DLD1 (cell line): ENCODE measurements at regions not wholly inside any gene's neighbourhood (a gene's known extent, or its start where the extent isn't known, plus 50 kb on each side); places are given as distances from the start of the nearest gene placed in this dataset.
"Not testable (repeated sequence)": the region's sequence is repeated elsewhere in the genome, so short reads cannot be mapped to it uniquely, and the experiment has no call there.

Experiments
- in situ Hi-C: cut with HindIII; loops from 2 replicates; pipeline ENCODE4 v1.10.0; 2017; ENCODE audit warnings: low sequenced_read_pairs

GRCh38 chr2:176991411-176991810 lies 221.2 kb upstream of the HNRNPA3 start:
- in situ Hi-C loops: no loop called here

GRCh38 chr2:176997074-176997791 lies 215.4 kb upstream of the HNRNPA3 start:
- in situ Hi-C loops: no loop called here

GRCh38 chr2:176997792-176998169 lies 214.8 kb upstream of the HNRNPA3 start:
- in situ Hi-C loops: no loop called here

GRCh38 chr2:176999301-176999700 lies 213.3 kb upstream of the HNRNPA3 start:
- in situ Hi-C loops: no loop called here

- in situ Hi-C loops: no loop called here
These were observed 212.4 kb upstream of the HNRNPA3 start for GRCh38 chr2:177000061-177000714.

GRCh38 chr2:177000715-177001072 lies 211.9 kb upstream of the HNRNPA3 start:
- in situ Hi-C loops: no loop called here

- in situ Hi-C loops: no loop called here
These were observed 211.3 kb upstream of the HNRNPA3 start for GRCh38 chr2:177001334-177001733.

- in situ Hi-C loops: no loop called here
These were observed 209.6 kb upstream of the HNRNPA3 start for GRCh38 chr2:177002983-177003382.

- in situ Hi-C loops: not testable (repeated sequence)
These were observed 204.9 kb upstream of the HNRNPA3 start for GRCh38 chr2:177007726-177008125.

GRCh38 chr2:177008662-177009061 lies 203.9 kb upstream of the HNRNPA3 start:
- in situ Hi-C loops: not testable (repeated sequence)

- in situ Hi-C loops: no loop called here
These were observed 202.4 kb upstream of the HNRNPA3 start for GRCh38 chr2:177010146-177010545.

- in situ Hi-C loops: no loop called here
These were observed 201.7 kb upstream of the HNRNPA3 start for GRCh38 chr2:177010861-177011260.

- in situ Hi-C loops: no loop called here
These were observed 197.6 kb upstream of the HNRNPA3 start for GRCh38 chr2:177014946-177015345.

GRCh38 chr2:177015356-177015923 lies 197.2 kb upstream of the HNRNPA3 start:
- in situ Hi-C loops: no loop called here

GRCh38 chr2:177020524-177021119 lies 192.0 kb upstream of the HNRNPA3 start:
- in situ Hi-C loops: no loop called here

GRCh38 chr2:177021706-177022343 lies 190.8 kb upstream of the HNRNPA3 start:
- in situ Hi-C loops: no loop called here

- in situ Hi-C loops: no loop called here
These were observed 187.8 kb upstream of the HNRNPA3 start for GRCh38 chr2:177024765-177025164.

- in situ Hi-C loops: no loop called here
These were observed 186.3 kb upstream of the HNRNPA3 start for GRCh38 chr2:177026253-177026652.

GRCh38 chr2:177026956-177027355 lies 185.6 kb upstream of the HNRNPA3 start:
- in situ Hi-C loops: no loop called here

GRCh38 chr2:177028296-177028695 lies 184.3 kb upstream of the HNRNPA3 start:
- in situ Hi-C loops: no loop called here

- in situ Hi-C loops: no loop called here
These were observed 183.5 kb upstream of the HNRNPA3 start for GRCh38 chr2:177029075-177029474.
